DMS53 (cell line): ENCODE measurements at regions not wholly inside any gene's neighbourhood (a gene's known extent, or its start where the extent isn't known, plus 50 kb on each side); places are given as distances from the start of the nearest gene placed in this dataset.

Source experiments
- DNase-seq: peaks from one replicate; lab custom pipeline; 2025; lab: John Stamatoyannopoulos, UW

DNA sequence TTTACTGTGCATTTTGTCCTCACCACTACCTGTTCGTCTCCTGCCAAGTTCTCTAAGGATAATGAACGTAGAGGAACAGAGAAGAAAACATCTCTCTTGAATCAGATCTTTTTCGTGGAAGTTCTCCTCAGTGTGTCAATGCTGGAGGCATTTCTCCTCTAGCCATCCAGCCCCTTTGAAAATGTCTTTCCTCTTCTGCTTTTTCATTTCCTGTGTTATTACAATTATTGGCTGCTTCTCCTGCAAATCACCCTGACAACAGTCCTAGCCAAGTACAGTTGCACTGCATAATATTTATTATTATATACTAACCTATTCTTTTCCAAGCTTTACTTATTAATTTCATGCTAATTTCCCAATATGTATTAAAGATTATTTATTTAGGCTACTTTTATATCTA, 61.8 kb upstream of the TRPM3 start:
- DNase-seq, result no peak

DNA sequence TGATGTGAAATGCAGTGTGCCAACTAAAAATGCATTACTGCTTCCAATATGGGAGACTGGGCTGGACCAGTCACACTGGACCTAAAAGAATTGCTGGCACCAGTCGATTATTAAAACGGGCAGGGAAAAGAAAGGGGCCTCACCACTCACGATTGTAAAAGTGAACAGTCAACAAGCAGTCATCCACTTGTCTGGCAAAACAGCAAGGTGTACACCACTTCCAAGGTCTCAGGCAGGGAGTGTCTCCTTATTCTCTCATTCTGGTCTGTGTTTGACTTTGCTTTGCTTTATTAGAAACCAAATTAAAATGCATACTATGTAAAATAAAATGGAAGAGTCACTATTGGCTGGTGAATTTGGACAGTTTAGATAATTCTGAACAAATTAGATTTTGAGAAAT, 57.8 kb upstream of the TRPM3 start:
- DNase-seq, result peak; percentile 1

DNA sequence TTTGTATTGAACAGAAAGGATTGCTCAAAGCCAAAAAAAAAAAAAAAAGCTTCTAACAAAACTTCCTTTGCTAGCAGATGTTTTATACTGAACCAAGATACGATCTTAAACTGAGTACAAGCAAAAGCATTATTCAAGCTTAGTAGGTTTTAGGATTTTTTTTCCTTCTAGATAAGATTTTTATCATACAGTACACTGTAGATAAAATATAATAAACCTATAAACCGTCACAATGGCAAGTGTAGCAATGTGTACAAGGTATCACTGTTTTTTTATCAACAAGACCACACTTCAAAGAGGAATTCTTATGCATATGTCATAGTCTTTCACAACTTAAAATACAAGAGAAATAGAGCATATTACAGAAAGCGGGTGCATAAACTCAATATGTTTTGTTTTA, 56.5 kb upstream of the TRPM3 start:
- no peak for DNase-seq

DNA sequence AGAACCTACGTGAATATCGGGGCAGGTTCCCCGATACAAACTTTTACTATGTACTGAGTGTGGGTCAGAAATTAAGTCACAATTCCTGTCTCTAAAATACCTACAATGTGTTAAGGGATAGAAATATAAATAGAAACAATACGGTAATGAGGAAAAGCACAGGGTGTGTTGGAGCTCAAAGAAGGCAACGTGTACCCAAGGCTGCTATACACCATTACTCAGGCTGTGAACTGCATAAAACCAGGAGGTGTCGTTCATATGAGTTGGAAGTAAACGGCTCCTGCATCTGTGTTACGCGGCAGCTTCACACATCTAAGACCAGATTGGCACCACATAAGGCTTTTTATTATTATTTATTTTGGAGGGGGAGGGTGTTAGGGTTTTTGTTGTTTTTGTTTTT, 50.1 kb upstream of the TRPM3 start:
- DNase-seq, result no peak
